ENCODE measurements at regions not wholly inside any gene's neighbourhood (a gene's known extent, or its start where the extent isn't known, plus 50 kb on each side); places are given as distances from the start of the nearest gene placed in this dataset.

DNA sequence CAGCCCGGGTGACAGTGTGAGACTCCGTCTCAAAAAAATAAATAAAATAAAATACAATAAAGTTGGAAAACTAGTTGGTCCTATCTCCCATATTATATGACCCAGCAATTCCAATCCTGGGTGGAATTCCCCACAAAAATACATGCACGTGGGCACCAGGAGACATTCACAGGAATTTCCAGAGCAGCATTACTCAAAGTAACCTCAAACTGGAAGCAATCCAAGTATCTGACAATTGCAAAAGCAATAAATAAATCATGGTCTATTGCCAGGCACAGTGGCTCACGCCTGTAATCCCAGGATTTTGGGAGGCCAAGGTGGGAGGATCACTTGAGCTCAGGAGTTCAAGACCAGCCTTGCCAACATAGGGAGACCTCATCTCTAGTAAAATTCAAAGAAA, 101.2 kb upstream of the MAP4K4 start:
- Histone ChIP-seq H2AFZ (ENCODE audit: low read depth, low read length) (no peak overlapping the region), H3K27me3 (ENCODE audit: control insufficient read depth in 2 of 2, insufficient read depth in 2 of 2, low read length in 2 of 2) (peaks cover 0 to 4% of the 10 kb centered on the region in 2 experiments), H3K9me3 (replicated peaks; ENCODE audit: control insufficient read depth, insufficient read depth, low read length) (no peaks in the 10 kb centered on the region), H3K9ac (replicated peaks; ENCODE audit: extremely low read depth, insufficient read depth, low read length) (no peak overlapping the region), H3K4me1 (ENCODE audit: control insufficient read depth, extremely low read depth, insufficient read depth, low read length) (no peaks in the 10 kb centered on the region), H3K9me1 (replicated peaks; ENCODE audit: control insufficient read depth, extremely low read depth, insufficient read depth, low read length) (no peaks in the 10 kb centered on the region), H3K36me3 (ENCODE audit: control insufficient read depth in 2 of 2, extremely low read depth in 1 of 2, insufficient read depth in 2 of 2, low read length in 2 of 2) (no peaks in the 10 kb centered on the region), H3K4me3 (replicated peaks in 1 of 3; ENCODE audit: insufficient read depth in 1 of 3, low read depth in 1 of 3, low read length in 3 of 3) (no peak overlapping the region), H3K4me2 (ENCODE audit: insufficient read depth, low read length) (no peak overlapping the region), H3K27ac (ENCODE audit: insufficient read depth, low read depth, low read length) (no peak overlapping the region), H3K79me2 (ENCODE audit: control insufficient read depth, insufficient read depth, low read length) (no peaks in the 10 kb centered on the region), H4K20me1 (replicated peaks; ENCODE audit: control insufficient read depth, extremely low read depth, insufficient read depth, low read length) (no peaks in the 10 kb centered on the region)
- no TSS peak for BruUV-seq (replicated peaks)
- ChIA-PET CTCF (no interaction called here), POLR2A (no interaction called here)
- dilution Hi-C loops (cut with MboI; ENCODE audit: extremely low pct_ligation_motif_present, low sequenced_read_pairs), result no loop called here
- FAIRE-seq, result no peak
- intact Hi-C loops (cut with micrococcal nuclease), result no loop called here
- DNase-seq (ENCODE audit: low read depth, low spot score), result no peak
- TF ChIP-seq EZH2 (IDR thresholded peaks at IDR 0.05; ENCODE audit: borderline replicate concordance, low read depth, low read length, severe bottlenecking), result no peak
- TF ChIP-seq FOS (IDR thresholded peaks at IDR 0.05; ENCODE audit: borderline replicate concordance, insufficient read depth, low read length), result no peak
- TF ChIP-seq, protein P1, sequence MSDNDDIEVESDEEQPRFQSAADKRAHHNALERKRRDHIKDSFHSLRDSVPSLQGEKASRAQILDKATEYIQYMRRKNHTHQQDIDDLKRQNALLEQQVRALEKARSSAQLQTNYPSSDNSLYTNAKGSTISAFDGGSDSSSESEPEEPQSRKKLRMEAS (IDR thresholded peaks at IDR 0.05; ENCODE audit: insufficient read depth, insufficient read length), result no peak
- no peak for TF ChIP-seq GATA2 (IDR thresholded peaks at IDR 0.05; ENCODE audit: insufficient read depth, insufficient read length, low read depth, low read length)
- TF ChIP-seq, protein P2, sequence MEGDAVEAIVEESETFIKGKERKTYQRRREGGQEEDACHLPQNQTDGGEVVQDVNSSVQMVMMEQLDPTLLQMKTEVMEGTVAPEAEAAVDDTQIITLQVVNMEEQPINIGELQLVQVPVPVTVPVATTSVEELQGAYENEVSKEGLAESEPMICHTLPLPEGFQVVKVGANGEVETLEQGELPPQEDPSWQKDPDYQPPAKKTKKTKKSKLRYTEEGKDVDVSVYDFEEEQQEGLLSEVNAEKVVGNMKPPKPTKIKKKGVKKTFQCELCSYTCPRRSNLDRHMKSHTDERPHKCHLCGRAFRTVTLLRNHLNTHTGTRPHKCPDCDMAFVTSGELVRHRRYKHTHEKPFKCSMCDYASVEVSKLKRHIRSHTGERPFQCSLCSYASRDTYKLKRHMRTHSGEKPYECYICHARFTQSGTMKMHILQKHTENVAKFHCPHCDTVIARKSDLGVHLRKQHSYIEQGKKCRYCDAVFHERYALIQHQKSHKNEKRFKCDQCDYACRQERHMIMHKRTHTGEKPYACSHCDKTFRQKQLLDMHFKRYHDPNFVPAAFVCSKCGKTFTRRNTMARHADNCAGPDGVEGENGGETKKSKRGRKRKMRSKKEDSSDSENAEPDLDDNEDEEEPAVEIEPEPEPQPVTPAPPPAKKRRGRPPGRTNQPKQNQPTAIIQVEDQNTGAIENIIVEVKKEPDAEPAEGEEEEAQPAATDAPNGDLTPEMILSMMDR (IDR thresholded peaks at IDR 0.05; ENCODE audit: extremely low read depth in 1 of 2, insufficient read depth in 1 of 2, low read depth in 1 of 2, low read length in 2 of 2), result no peak
- TF ChIP-seq POLR2A (IDR thresholded peaks at IDR 0.05; ENCODE audit: low read depth, low read length), result no peak
- TF ChIP-seq JUN (IDR thresholded peaks at IDR 0.05; ENCODE audit: borderline replicate concordance, insufficient read depth, insufficient read length, low read depth), result no peak
- TF ChIP-seq POLR2AphosphoS5 (IDR thresholded peaks at IDR 0.05; ENCODE audit: insufficient read depth, low read depth, low read length), result no peak
- no peak for TF ChIP-seq MYC (IDR thresholded peaks at IDR 0.05; ENCODE audit: low read depth, low read length)
